Putamen (tissue), 1 donor: ENCODE measurements at regions not wholly inside any gene's neighbourhood (a gene's known extent, or its start where the extent isn't known, plus 50 kb on each side); places are given as distances from the start of the nearest gene placed in this dataset.
A peak's percentile ranks its signal among the peaks of the same experiment; 100 is the strongest.
"Not testable (repeated sequence)": the region's sequence is repeated elsewhere in the genome, so short reads cannot be mapped to it uniquely, and the experiment has no call there.

Experiments
- DNase-seq: peaks from one replicate; pipeline ENCODE4 v3.0.0-alpha.2; 2016; ENCODE audit warnings: low spot score

DNA sequence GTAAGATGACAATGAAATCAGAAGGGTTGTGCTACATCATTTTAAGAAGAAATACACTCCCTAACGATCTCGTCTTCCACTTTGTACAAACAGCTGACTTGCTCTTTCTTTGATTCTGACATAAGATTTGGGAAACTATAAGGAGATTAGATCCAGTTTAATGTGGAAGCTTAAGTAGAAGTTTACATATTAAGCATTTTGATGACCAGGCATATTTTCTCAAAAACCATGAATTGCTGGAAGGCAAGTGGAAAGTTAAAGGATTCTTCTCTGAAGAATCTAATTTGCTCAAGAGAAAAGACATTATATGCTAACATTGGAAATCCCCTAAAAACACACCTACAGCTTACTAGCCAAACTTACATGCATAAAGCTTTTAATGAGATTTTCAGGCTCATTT, 531.9 kb upstream of the PTPRD start:
- DNase-seq = no peak

DNA sequence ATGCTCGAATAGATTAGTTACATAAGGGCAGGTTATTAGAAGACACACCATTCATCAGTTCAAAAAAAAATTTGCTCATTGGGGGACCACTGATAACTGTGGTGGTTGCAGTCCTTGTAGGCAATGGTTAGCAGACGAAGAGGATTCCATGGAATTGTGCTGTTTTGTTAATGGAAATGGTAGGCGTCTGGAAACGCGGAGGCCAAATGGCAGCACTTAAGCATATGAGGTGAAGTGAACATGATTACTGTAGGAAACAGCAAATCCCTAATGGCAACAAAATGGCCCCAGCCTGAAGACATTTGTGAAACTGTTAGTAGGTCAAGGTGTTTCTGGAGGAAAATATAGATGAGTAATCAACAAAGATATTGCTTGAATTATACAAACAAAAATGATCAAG, 535.4 kb upstream of the PTPRD start:
- DNase-seq = no peak

DNA sequence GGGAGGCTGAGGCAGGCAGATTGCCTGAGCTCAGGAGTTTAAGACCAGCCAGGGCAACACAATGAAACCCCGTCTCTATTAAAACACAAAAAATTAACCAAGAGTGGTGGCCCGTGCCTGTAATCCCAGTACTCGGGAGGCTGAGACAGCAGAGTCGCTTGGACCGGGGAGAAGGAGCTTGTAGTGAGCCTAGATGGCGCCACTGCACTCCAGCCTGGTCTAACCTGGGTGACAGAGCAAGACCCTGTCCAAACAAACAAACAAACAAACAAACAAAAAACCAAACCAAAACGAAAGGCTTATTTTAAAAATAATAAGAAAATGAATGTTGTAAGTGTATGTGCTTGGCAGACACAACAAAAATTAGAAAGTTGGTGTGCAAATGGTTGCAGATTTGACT, 536.3 kb upstream of the PTPRD start:
- no peak for DNase-seq

DNA sequence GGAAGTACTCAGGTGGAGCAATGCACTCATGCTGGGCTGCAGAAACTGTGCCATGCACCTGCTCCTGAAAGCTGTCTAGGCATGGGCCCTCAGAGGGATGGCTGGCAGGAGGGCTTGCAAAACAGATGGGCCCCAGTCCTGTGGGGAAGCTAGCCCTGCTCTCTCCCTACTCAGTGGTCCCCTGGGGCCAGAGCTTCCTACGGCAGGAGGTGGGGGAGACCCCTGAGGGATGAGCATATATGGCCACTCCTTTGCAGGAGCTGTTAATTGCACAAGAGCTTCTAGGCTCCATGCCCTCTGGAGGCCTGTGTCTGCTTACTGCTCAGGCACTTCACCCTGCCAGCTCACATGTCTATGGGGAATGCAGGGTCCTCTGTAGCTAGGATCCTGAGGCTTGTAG, 545.3 kb upstream of the PTPRD start:
- DNase-seq = no peak

DNA sequence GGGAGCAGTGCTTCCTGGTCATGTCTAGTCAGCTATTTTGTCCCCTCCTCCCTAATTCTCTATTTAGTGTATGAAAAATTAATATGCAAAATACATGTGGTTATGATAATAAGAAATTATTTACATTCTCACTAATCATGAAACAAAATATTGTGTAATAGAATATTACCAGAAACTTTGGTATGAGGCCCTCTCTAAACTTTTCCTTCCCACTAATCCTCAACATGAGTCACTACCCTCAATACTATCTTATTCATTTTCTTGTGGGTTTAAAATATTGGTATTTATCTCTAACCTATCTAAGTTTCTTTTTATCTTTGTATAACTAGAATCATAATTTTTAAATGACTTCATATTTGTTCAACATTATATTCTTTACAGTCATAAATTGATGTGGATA, 545.9 kb upstream of the PTPRD start:
- DNase-seq = no peak

DNA sequence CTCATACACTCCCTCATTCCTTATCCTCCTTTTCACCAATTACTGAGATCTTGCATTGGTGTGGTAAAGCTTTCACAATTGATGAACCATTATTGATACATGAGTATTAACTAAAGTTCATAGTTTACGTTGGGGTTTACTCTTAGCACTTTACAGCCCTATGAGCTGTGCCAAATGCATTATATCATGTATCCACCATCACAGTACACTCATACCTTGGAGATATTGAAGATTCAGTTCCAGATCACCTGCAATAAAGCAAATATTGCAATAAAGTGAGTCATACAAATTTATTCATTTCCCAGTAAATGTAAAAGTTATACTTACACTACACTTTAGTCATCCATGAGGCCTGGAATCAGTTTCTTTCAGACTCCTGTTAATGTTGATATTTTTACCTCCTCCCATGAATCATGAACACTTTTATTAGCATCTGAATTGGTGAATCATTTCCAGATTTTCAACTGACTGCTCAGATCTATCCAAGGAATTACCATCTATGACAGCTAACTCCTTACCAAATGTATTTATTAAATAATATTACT, 546.6 kb upstream of the PTPRD start:
- no peak for DNase-seq

DNA sequence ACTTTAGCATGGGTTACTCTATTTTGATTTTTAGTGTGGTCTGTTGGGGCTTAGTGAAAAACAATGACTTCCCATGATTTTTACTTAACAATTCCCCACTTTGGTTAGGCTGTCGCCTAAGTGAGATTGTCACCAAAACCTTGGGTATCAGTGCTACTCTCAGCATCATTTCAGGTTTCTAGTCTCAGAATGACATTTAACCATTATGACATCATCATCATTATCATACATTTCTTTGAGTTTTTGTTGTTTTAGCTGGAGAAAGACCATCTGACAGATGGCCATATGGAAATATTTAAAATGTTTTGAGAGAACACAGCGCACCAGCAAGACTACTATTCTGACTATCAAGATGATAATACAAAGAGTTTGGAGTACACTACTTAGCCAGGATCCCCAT, 551.0 kb upstream of the PTPRD start:
- DNase-seq = no peak

DNA sequence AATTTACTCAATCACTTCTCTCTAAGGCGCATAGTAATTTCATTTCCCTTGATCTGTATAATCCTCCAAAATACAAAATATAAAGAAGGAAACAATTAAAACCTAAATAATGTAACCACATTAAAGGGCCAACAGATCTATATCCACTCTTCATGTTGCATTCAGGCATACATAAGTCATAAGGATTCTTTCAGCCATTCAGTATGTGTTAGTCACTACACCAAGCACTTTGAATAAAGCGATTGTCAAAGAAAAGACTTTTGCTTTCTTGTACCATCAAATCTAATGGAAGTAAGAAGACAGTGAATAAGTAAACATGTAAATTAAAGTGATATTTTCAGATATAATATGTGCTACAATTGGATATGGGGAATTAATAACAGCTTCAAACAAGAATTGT, 569.2 kb upstream of the PTPRD start:
- no peak for DNase-seq

DNA sequence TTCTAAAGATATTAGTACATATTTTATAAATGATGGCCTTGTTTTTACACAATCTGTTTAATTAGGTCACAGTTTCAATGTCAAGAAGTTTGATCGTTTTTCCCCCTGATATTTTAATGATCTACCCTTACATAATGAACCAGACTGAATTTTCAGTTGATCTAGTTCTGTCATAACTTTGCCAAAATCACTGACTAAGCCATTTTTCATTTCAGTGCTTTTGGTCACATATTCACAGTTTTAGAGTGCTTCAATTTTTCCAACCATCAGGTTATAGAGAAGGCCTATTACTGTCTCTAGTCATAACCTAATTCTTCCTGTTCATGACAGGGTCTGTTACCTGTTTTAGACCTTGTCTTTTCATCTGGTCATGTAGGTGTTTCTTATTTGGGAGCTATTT, 577.9 kb upstream of the PTPRD start:
- no peak for DNase-seq

DNA sequence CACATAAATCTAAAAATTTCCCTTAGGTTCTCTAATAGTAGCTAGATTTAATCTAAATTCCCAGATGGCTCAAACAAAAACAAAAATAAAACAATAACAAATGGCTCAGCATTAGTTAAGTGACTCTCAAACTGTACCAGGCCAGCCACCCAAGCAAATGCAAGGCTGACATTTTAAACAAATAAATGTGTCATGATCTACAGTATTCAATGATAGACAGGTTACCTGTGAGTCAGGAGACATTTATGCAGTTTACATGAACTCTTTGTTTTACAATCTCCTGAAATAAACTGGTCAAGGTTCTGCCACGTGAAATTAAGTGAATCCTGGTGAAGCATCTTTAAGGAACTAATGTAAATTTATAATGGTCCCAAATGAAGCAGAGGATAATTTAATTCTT, 580.2 kb upstream of the PTPRD start:
- no peak for DNase-seq

DNA sequence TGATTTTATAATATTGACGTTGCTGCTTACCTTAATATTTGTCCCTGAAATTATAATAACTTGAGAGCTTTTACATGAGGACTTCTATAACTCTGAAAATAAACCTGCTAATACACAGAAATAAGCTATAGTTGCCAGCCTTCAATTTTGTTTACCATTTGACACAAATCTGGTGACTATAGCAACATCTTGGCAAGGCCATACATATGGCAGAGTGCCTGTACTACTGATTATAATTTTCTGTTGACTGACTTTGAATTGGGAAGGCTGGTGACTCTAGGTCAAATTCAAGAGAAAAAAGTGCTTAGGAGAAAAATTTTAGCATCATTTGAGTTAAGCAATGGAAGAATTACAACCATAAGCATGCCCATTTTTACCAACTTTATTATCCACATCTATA, 581.4 kb upstream of the PTPRD start:
- no peak for DNase-seq

DNA sequence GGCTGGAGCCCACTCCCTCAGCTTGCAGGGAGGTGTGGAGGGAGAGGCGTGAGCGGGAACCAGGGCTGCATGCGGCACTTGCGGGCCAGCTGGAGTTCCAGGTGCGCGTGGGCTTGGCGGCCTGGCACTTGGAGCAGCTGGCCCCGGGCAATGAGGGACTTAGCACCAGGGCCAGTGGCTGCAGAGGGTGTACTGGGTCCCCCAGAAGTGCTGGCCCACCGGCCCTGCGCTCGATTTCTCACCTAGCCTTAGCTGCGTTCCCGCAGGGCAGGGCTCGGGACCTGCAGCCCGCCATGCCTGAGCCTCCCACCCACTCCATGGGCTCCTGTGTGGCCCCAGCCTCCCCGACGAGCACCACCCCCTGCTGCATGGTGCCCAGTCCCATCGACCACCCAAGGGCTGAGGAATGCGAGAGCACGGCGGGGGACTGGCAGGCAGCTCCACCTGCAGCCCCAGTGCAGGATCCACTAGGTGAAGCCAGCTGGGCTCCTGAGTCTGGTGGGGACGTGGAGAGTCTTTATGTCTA, 584.1 kb upstream of the PTPRD start:
- DNase-seq = not testable (repeated sequence)

DNA sequence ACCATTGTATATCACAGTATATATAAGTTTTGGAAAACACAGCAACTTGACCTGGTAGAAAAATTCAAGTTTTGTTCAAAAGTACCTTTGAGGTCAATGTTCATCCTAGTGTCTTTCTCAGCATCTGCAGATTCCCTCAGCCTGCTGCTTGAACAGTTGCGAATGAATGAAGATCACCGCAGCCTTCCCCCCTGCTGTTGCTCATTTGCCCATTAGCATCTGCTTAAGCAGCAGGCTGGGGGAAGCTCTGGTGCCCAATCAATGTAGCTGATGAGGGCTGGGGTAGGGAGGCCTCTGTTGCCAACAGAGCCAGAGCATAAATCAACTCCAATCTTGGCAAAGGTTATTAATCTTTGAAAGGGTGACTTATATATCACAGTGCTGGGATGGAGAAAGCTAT, 586.5 kb upstream of the PTPRD start:
- DNase-seq = no peak

DNA sequence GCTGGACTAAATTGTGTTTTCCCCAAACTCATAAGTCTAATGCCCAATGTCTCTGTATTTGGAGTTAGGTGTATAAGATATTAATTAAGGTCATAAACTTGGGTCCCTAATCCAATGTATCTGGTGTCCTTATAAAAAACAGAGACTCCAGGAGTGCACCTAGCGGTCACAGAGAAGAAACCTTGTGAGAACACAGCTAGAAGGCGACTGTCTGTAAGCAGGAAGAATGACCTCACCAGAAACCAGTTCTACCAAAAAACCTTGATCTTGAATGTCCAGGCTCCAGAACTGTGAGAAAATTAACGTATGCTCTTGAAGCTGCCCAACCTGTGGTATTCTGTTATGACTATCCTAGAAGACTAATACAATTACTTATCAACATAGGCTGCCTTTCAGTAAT, 591.7 kb upstream of the PTPRD start:
- no peak for DNase-seq

DNA sequence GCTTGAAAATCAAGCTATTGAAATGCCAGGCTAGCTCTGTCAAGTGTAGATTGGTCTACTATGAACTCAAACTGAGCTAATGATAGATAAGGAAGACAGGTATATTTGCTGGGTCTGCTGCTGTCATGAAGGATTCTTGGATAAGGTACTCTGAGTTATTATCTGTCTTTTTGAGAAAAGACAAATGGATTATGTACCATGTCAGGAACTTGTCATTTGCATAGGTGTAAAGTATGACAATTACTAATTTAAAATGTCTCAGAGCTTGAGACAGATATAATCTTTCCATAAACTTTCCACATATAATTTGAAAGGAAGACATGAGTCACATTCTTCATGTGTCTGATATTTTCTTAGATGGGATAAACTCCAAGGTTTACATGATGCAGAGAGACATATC, 594.1 kb upstream of the PTPRD start:
- peak; percentile 12 for DNase-seq

DNA sequence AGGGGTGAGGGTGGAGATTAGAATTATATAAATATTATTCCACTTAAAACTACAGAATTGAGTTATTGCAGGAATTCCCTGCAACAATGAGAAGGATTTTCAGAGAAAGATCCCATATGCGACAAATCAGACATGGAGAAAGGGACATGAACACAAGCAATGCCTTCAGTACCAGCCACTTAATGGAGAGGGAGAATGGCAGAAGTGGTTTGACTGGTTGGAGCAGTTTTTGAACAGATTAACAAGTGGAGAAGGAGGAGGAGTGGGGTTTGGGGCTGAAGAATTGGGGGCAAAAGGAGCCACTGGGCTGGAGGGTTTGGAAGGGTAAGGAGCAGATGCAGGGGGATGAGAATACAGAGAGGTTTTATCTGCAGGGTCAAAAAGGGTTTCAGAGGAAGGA, 620.9 kb upstream of the PTPRD start:
- no peak for DNase-seq

DNA sequence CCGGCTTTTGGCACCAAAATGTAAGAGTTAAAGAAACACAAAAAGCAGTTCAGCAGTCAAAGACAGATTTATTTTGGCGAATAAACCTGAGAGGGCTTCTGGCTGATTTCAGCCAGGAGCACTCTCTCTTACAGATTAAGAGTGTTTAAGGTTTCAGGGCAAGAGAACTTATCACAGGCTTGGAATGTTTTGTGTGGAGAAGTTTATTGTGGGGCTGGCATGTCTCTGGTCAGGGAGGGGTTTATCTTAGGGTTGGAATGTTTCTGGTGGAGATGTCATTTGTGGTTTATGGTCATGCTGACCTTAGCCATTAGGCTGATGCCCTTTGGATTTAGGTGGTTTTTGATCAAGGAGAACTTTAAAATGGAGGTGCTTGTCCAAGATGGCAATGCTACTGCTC, 622.3 kb upstream of the PTPRD start:
- DNase-seq = no peak

DNA sequence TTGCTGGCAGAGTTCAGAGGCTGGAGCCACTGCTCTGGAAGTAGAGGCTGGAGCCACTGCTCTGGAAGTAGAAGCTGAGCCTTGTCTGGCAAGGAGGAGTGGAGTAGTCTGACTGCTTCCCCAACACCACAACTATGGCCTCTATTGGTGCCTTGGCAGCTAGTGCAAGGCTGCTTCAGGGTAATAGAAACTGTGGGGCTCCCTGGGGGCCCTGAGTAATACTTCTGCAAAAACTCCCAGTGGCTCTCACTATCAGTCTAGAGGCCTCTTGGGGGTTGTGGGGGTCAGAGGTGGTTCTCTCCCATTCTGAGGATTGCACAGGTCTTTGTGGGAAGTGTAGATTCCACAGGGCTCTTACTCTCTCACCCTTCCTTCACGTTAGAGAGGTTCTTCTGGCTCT, 629.0 kb upstream of the PTPRD start:
- DNase-seq = no peak

DNA sequence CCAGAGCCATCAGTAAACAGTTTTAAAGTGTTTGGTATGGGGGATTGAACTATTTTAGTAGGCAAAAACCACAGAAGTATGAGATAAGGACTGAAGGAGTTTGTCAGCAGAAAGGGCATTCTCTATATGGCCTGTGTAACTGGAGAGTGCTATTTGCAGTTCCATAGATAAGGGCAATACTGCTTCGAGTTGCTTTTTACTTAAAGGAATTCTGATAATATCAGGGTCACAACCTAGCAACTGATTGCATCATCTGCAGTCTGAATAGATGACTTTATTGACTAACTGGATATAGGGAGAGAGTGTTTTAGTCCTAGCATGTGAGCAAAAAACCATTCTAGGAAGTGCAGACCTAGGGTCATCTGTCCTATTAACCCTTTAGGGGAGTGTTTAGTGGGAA, 645.2 kb upstream of the PTPRD start:
- DNase-seq = no peak

DNA sequence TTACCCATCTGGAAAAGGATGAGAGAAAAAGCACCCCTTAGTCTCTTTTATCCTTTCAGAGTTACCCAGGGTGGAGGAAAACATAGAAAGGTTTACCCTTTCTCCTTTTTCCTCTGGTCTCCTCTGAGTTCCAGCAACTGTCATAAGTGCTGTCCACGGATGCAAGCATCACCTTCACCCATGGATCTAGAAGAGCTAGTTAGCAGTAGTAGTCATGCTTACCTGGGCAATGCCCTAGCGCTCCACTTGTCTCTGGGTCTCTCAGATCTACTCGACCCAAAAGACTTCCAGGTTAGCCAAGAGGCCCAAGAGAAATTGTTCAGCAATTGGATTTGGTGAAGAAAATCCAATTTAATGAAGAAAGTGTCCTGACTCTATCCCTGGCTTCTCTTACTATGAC, 656.2 kb upstream of the PTPRD start:
- no peak for DNase-seq

DNA sequence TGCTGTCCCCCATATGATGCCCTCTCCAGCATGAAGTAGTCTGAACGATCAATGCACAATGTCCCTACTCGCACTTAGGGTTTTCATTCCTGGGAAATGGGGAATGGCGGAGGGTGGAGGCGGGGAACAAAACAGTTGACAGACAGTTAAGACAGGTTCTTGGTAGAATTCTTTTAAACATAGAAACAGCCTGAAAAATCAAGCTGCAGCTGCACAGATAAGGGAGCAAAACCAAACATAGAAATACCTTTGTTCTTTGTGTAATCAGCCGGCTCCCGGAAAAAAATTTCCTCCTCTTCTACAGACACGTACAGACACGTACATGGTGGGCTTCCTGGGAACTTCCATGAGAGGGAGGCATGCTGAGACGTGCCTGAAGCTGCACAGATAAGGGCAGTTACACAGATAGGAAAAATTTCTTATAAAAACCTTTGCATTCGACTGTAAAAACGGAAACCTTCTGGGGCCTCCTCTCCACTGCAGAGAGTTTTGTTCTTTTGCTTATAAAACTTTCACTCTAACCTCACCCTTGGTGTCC, 662.4 kb upstream of the PTPRD start:
- peak; percentile 4 for DNase-seq

DNA sequence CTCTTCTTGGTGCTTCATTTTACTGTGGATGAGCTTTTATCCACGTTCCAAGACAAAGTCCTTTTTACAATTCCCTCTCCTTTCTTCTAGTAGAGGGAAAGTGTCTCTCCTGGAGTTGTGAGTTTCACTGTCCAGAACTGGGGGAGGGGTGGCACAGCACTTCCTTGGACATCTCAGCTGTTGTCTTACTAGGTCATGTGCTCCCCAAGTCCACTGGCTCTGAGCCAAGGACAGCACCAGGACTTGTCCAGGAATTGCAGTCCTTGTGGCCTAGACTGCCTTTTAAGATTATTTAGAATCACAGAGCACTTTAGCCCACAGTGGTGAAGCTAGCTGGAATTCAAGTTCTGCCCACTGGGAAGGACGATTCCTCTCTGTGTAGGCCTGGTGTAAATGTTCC, 700.2 kb upstream of the PTPRD start:
- peak; percentile 4 for DNase-seq

DNA sequence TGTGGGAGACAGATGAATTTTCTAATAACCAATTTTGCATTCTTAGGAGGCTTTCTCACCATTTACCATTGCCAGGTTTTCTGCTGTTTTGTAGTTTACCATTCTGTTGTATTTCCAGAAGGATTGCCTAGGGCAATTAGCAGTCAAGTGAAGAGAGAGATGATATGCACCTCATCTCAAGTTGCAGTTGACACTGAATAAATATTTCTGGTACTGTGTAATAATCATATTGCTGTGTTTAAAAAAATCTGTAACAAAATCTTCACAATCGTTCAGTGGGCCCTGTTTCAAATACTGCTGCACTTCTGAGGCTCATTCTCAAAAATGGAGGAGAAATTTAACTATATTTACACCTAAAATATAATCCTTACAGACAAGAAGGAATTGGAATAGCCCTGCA, 706.1 kb upstream of the PTPRD start:
- no peak for DNase-seq

DNA sequence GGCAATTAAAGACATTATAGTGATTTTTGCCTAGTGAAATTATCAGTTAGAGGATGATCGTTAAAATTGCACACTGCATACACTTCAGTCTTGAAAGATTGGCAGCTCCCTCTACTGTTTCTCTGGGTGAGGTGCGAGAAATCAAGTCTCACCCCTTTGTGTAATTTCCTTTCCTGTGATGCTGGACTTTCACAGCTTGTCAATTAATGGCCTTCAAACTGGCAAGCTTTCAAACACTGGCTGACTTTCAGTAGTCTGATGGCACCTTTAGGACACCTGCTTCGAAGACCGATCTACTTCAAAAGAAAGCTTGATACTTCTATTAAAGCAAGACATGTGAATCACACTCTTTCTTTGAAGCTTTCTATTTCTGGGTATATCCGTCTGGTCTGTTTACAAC, 706.7 kb upstream of the PTPRD start:
- peak; percentile 30 for DNase-seq

DNA sequence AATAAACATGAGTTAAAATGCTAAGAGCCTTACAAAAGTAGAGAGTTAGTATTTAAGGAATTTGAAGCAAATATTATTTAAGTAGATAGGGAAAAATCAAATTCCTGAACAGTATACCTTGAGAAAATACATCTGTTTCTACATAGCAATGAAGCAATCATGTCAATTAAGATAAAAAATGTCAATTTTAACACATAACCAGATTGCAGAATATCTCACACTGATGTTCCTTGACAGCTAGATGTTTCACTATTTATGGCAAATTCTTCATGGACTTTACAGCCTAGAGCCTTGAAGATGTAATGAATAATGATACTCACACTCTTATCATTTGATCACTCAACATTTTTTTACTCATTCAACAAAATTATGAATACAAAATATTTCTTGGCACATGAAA, 708.2 kb upstream of the PTPRD start:
- no peak for DNase-seq
